ENCODE measurements at regions not wholly inside any gene's neighbourhood (a gene's known extent, or its start where the extent isn't known, plus 50 kb on each side); places are given as distances from the start of the nearest gene placed in this dataset.
"Not testable (repeated sequence)": the region's sequence is repeated elsewhere in the genome, so short reads cannot be mapped to it uniquely, and the experiment has no call there.

DNA sequence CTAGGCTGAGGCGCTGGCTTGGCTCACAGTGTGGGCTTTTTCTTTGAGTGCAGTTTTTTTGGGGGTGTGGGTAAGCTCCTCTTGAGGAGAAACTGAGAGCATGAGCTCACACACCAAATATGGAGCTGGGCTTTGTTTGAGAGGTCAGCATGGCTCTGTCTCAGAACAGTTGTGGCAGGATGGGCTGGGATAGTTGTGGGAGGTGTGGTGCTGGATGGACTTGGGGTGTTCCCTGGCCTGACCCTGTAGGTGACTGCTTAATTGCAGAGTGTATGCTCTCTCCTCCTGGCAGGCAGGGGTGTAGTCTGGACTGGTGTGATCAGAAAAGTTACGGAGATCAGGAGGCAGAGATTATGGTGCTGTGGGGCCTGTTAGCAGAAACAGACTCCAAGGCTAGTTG lies 64.3 kb upstream of the PGBD5 start:
- H3K9me2 ChIP-seq (ENCODE audit: insufficient read depth): no peaks in the 10 kb centered on the region
- ChIA-PET CTCF (no interaction called here), POLR2A (ENCODE audit: unreplicated experiment) (no interaction called here)
- intact Hi-C loops (cut with micrococcal nuclease; ENCODE audit: unreplicated experiment): no loop called here
- no TSS peak for BruUV-seq (replicated peaks)
- no peak overlapping the region for H3K27ac ChIP-seq
- H3K9me3 ChIP-seq (ENCODE audit: insufficient read depth, low read depth): no peaks in the 10 kb centered on the region
- H2AFZ ChIP-seq: no peak overlapping the region
- no peak overlapping the region for H3K4me3 ChIP-seq
- no peaks in the 10 kb centered on the region for H3K36me3 ChIP-seq (ENCODE audit: low read depth)
- TF ChIP-seq, protein P1, sequence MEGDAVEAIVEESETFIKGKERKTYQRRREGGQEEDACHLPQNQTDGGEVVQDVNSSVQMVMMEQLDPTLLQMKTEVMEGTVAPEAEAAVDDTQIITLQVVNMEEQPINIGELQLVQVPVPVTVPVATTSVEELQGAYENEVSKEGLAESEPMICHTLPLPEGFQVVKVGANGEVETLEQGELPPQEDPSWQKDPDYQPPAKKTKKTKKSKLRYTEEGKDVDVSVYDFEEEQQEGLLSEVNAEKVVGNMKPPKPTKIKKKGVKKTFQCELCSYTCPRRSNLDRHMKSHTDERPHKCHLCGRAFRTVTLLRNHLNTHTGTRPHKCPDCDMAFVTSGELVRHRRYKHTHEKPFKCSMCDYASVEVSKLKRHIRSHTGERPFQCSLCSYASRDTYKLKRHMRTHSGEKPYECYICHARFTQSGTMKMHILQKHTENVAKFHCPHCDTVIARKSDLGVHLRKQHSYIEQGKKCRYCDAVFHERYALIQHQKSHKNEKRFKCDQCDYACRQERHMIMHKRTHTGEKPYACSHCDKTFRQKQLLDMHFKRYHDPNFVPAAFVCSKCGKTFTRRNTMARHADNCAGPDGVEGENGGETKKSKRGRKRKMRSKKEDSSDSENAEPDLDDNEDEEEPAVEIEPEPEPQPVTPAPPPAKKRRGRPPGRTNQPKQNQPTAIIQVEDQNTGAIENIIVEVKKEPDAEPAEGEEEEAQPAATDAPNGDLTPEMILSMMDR (conservative IDR thresholded peaks at IDR 0.05): no peak
- TF ChIP-seq EZH2 (IDR thresholded peaks at IDR 0.05; ENCODE audit: low read depth): no peak
- H4K20me1 ChIP-seq (ENCODE audit: insufficient read depth): no peaks in the 10 kb centered on the region
- DNase-seq: no peak
- H3F3A ChIP-seq (ENCODE audit: insufficient read depth, low read depth): no peaks in the 10 kb centered on the region
- no peaks in the 10 kb centered on the region for H3K79me2 ChIP-seq (ENCODE audit: low read depth)
- H3K4me2 ChIP-seq: no peak overlapping the region
- no peaks in the 10 kb centered on the region for H3K4me1 ChIP-seq (replicated peaks; ENCODE audit: insufficient read depth)
- peaks cover 45% of the 10 kb centered on the region for H3K27me3 ChIP-seq (ENCODE audit: insufficient read depth, low read depth)

DNA sequence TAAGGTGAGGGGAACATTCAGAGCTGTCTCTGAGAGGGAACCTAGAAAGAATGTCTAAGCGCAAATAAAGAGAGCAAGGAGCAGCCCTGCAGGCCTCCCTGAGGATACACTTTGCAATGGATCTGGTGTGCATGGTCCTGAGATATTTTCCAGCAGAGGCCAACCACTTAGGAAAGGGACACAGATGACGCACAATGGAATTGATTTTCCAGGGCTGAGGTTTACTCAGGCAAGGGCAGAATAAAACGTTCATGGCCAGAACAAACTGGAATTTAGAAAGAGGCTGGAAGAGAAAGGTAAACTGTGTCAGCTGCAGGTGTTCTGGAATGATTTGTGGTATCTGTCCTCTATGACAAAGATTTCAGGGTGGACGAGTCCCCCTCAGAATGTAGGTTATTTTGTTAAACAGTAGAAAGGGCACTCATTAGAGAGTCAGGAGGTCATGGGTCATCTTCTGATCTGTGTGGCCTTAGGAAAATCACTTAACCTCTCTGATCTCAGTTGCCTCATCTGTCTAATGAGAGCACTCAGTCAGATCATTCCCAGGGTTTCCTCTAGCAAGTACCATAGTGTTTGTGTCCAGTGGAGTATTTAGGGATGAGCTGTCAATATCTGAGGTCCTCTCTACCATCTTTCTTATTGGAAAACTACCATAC lies 61.8 kb upstream of the PGBD5 start:
- no peak for DNase-seq
- no peaks in the 10 kb centered on the region for H3F3A ChIP-seq (ENCODE audit: insufficient read depth, low read depth)
- H4K20me1 ChIP-seq (ENCODE audit: insufficient read depth): no peaks in the 10 kb centered on the region
- intact Hi-C loops (cut with micrococcal nuclease; ENCODE audit: unreplicated experiment): no loop called here
- ChIA-PET CTCF (no interaction called here), POLR2A (ENCODE audit: unreplicated experiment) (no interaction called here)
- no peak for TF ChIP-seq EZH2 (IDR thresholded peaks at IDR 0.05; ENCODE audit: low read depth)
- TF ChIP-seq, protein P1 (conservative IDR thresholded peaks at IDR 0.05): no peak
- no peak overlapping the region for H3K4me3 ChIP-seq
- no peaks in the 10 kb centered on the region for H3K9me3 ChIP-seq (ENCODE audit: insufficient read depth, low read depth)
- no peak overlapping the region for H2AFZ ChIP-seq
- no peaks in the 10 kb centered on the region for H3K36me3 ChIP-seq (ENCODE audit: low read depth)
- peaks cover 53% of the 10 kb centered on the region for H3K27me3 ChIP-seq (ENCODE audit: insufficient read depth, low read depth)
- no peaks in the 10 kb centered on the region for H3K79me2 ChIP-seq (ENCODE audit: low read depth)
- no peak overlapping the region for H3K27ac ChIP-seq
- BruUV-seq (replicated peaks): no TSS peak
- H3K9me2 ChIP-seq (ENCODE audit: insufficient read depth): no peaks in the 10 kb centered on the region
- no peaks in the 10 kb centered on the region for H3K4me1 ChIP-seq (replicated peaks; ENCODE audit: insufficient read depth)
- H3K4me2 ChIP-seq: no peak overlapping the region

DNA sequence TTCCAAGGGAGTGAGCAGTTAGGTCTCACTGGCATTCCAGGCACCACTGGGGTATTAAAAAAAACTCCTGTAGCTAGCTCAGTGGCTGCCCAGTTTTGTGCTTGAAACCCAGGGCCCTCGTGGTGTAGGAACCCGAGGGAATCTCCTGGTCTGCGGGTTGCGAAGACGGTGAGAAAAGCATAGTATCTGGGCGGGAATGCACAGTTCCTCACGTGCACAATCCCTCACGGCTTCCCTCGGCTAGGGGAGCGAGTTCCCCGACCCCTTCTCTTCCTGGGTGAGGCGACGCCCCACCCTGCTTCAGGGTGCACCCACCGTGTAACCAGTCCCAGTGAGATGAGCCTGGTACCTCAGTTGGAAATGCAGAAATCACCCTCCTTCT lies 50.5 kb upstream of the PGBD5 start:
- BruUV-seq (replicated peaks): no TSS peak
- CTCF ChIA-PET: interaction anchor here (0.6 kb wide), 1 partner anchor 992 kb away, joined by 3 read pairs; no protein-coding TSS in a partner anchor
- no peak for DNase-seq
- Histone ChIP-seq H3K27ac (no peak overlapping the region), H3K9me2 (ENCODE audit: insufficient read depth) (no peaks in the 10 kb centered on the region), H4K20me1 (ENCODE audit: insufficient read depth) (no peaks in the 10 kb centered on the region), H3K9me3 (ENCODE audit: insufficient read depth, low read depth) (peaks cover 3% of the 10 kb centered on the region; the same call in 1 of the 2 replicates), H3K79me2 (ENCODE audit: low read depth) (no peaks in the 10 kb centered on the region), H3K4me1 (replicated peaks; ENCODE audit: insufficient read depth) (no peaks in the 10 kb centered on the region), H3K36me3 (ENCODE audit: low read depth) (no peaks in the 10 kb centered on the region), H3K4me2 (no peak overlapping the region), H2AFZ (no peak overlapping the region), H3K27me3 (ENCODE audit: insufficient read depth, low read depth) (peaks cover 78% of the 10 kb centered on the region), H3F3A (ENCODE audit: insufficient read depth, low read depth) (no peaks in the 10 kb centered on the region), H3K4me3 (no peak overlapping the region)
- POLR2A ChIA-PET (ENCODE audit: unreplicated experiment): no interaction called here
- intact Hi-C loops (cut with micrococcal nuclease; ENCODE audit: unreplicated experiment): no loop called here
- TF ChIP-seq EZH2 (IDR thresholded peaks at IDR 0.05; ENCODE audit: low read depth): no peak
- TF ChIP-seq, protein P1 (conservative IDR thresholded peaks at IDR 0.05): no peak

DNA sequence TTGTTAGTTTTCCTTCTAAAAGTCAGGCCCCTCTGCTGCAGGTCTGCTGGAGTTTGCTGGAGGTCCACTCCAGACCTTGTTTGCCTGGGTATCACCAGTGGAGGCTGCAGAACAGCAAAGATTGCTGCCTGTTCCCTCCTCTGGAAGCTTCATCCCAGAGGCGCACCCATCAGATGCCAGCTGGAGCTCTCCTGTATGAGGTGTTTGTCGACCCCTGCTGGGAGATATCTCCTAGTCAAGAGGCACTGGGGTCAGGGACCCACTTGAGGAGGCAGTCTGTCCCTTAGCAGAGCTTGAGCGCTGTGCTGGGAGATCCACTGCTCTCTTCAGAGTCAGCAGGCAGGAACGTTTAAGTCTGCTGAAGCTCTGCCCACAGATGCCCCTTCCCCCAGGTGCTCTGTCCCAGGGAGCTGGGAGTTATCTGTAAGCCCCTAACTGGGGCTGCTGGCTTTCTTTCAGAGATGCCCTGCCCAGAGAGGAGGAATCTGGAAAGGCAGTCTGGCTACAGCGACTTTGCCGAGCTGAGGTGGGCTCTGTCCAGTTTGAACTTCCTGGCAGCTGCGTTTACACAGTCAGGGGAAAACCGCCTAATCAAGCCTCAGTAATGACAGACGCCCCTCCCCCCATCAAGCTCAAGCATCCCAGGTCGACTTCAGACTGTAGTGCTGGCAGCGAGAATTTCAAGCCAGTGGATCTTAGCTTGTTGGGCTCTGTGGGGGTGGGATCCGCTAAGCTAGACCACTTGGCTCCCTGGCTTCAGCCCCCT lies 49.9 kb upstream of the PGBD5 start:
- DNase-seq; H4K20me1 ChIP-seq (ENCODE audit: insufficient read depth); H3K9me2 ChIP-seq (ENCODE audit: insufficient read depth); H3K79me2 ChIP-seq (ENCODE audit: low read depth); H3K4me2 ChIP-seq; BruUV-seq (replicated peaks); POLR2A ChIA-PET (ENCODE audit: unreplicated experiment); H3K4me3 ChIP-seq; H3K27ac ChIP-seq; H3K36me3 ChIP-seq (ENCODE audit: low read depth); H3K9me3 ChIP-seq (ENCODE audit: insufficient read depth, low read depth); H2AFZ ChIP-seq; intact Hi-C loops (cut with micrococcal nuclease; ENCODE audit: unreplicated experiment); H3K4me1 ChIP-seq (replicated peaks; ENCODE audit: insufficient read depth); H3F3A ChIP-seq (ENCODE audit: insufficient read depth, low read depth): not testable (repeated sequence)
- CTCF ChIA-PET: interaction anchor here (0.6 kb wide), 1 partner anchor 992 kb away, joined by 3 read pairs; no protein-coding TSS in a partner anchor
- H3K27me3 ChIP-seq (ENCODE audit: insufficient read depth, low read depth): peaks cover 72% of the 10 kb centered on the region
